Neuronal stem cell (in vitro differentiated cells): ENCODE measurements at regions not wholly inside any gene's neighbourhood (a gene's known extent, or its start where the extent isn't known, plus 50 kb on each side); places are given as distances from the start of the nearest gene placed in this dataset.

Source experiments
- DNase-seq: peaks from one replicate; pipeline ENCODE4 v3.0.0-alpha.2; 2013; ENCODE audit warnings: low spot score
- H2AFZ ChIP-seq: one replicate; pipeline ENCODE4 v1.6.1; 2013; ENCODE audit warnings: mild to moderate bottlenecking, low read length, inconsistent platforms
- H2AK5ac ChIP-seq: 2 replicates; pipeline ENCODE4 v1.6.1; 2013; ENCODE audit warnings: low read depth, mild to moderate bottlenecking, inconsistent platforms, low read length, moderate library complexity, mixed read lengths
- H2BK120ac ChIP-seq: 2 replicates; pipeline ENCODE4 v1.6.1; 2013; ENCODE audit warnings: low read depth, mild to moderate bottlenecking, inconsistent platforms, low read length, moderate library complexity, mixed read lengths
- H2BK12ac ChIP-seq: one replicate; pipeline ENCODE4 v1.6.1; 2013; ENCODE audit warnings: low read length, inconsistent platforms
- H2BK15ac ChIP-seq: 2 replicates; pipeline ENCODE4 v1.6.1; 2013; ENCODE audit warnings: mild to moderate bottlenecking, low read length, inconsistent platforms, mixed read lengths
- H2BK5ac ChIP-seq: one replicate; pipeline ENCODE4 v1.6.1; 2013; ENCODE audit warnings: inconsistent platforms, mild to moderate bottlenecking, low read length, moderate library complexity
- H3K14ac ChIP-seq: one replicate; pipeline ENCODE4 v1.6.1; 2013; ENCODE audit warnings: low read length, inconsistent platforms
- H3K18ac ChIP-seq: 2 replicates; pipeline ENCODE4 v1.6.1; 2013; ENCODE audit warnings: low read length, inconsistent platforms
- H3K23ac ChIP-seq: 2 replicates; pipeline ENCODE4 v1.6.1; 2013; ENCODE audit warnings: low read depth, mild to moderate bottlenecking, mixed read lengths, low read length, inconsistent platforms; ENCODE audit not compliant: poor library complexity
- H3K27ac ChIP-seq: replicated peaks from 3 replicates; pipeline ENCODE4 v1.5.1; 2013; ENCODE audit warnings: low read length, inconsistent platforms
- H3K27me3 ChIP-seq, 3 experiments: 2 replicates each; pipeline ENCODE4 v1.6.1; 2013; ENCODE audit warnings: low read length in 3 of 3, mild to moderate bottlenecking in 2 of 3, inconsistent platforms in 1 of 3, low read depth in 1 of 3, mixed read lengths in 1 of 3, moderate library complexity in 1 of 3; ENCODE audit not compliant: control insufficient read depth in 3 of 3, insufficient read depth in 3 of 3
- H3K36me3 ChIP-seq, 2 donors: replicated peaks in 1 of 2; 2 replicates each; pipeline ENCODE4 v1.6.1; 2013; ENCODE audit warnings: low read length in 2 of 2; ENCODE audit not compliant: control insufficient read depth in 2 of 2, insufficient read depth in 2 of 2
- H3K4ac ChIP-seq: 2 replicates; pipeline ENCODE4 v1.6.1; 2013; ENCODE audit warnings: inconsistent platforms, mild to moderate bottlenecking, low read length, moderate library complexity
- H3K4me1 ChIP-seq, 2 donors: 1 replicate in 1 of 2; 2 replicates in 1 of 2; pipeline ENCODE4 v1.6.1; 2013; ENCODE audit warnings: low read length in 2 of 2, low read depth in 1 of 2; ENCODE audit not compliant: control insufficient read depth in 2 of 2, insufficient read depth in 1 of 2
- H3K4me2 ChIP-seq: one replicate; pipeline ENCODE4 v1.6.1; 2013; ENCODE audit warnings: mild to moderate bottlenecking, low read length, inconsistent platforms; ENCODE audit not compliant: insufficient read depth, poor library complexity, severe bottlenecking
- H3K4me3 ChIP-seq, 2 donors: 2 replicates each; pipeline ENCODE4 v1.5.1; 2013; ENCODE audit warnings: low read length in 2 of 2, mild to moderate bottlenecking in 2 of 2, inconsistent platforms in 1 of 2, moderate library complexity in 1 of 2
- H3K79me1 ChIP-seq: one replicate; pipeline ENCODE4 v1.6.1; 2013; ENCODE audit warnings: low read depth, mild to moderate bottlenecking, inconsistent platforms, low read length, moderate library complexity
- H3K9ac ChIP-seq: one replicate; pipeline ENCODE4 v1.6.1; 2013; ENCODE audit warnings: mild to moderate bottlenecking, low read depth, low read length, inconsistent platforms; ENCODE audit not compliant: poor library complexity
- H3K9me3 ChIP-seq, 2 donors: replicated peaks in 1 of 2; 2 replicates each; pipeline versions ENCODE3 to v1.6.1; 2013; ENCODE audit warnings: low read length in 2 of 2, mild to moderate bottlenecking in 2 of 2, inconsistent platforms in 1 of 2, low read depth in 1 of 2, mixed read lengths in 1 of 2, moderate library complexity in 1 of 2; ENCODE audit not compliant: control insufficient read depth in 2 of 2, insufficient read depth in 1 of 2
- H4K8ac ChIP-seq: one replicate; pipeline ENCODE4 v1.6.1; 2013; ENCODE audit warnings: low read depth, mild to moderate bottlenecking, inconsistent platforms, low read length, moderate library complexity
- H4K91ac ChIP-seq: one replicate; pipeline ENCODE4 v1.6.1; 2013; ENCODE audit warnings: low read length, low read depth, mild to moderate bottlenecking, inconsistent platforms; ENCODE audit not compliant: poor library complexity
- WGBS, 2 donors: extraction: QIAGEN DNeasy Blood & Tissue Kit; methylation state at CpG; one replicate each; pipeline ENCODE4 v1.1.7; 2013; ENCODE audit warnings: missing lambda C conversion rate in 2 of 2, mixed read lengths in 1 of 2; ENCODE audit not compliant: insufficient read length in 2 of 2, insufficient replicate concordance in 1 of 2; ENCODE audit errors: extremely low coverage in 2 of 2; 5-methylcytosine and 5-hydroxymethylcytosine counted together

DNA sequence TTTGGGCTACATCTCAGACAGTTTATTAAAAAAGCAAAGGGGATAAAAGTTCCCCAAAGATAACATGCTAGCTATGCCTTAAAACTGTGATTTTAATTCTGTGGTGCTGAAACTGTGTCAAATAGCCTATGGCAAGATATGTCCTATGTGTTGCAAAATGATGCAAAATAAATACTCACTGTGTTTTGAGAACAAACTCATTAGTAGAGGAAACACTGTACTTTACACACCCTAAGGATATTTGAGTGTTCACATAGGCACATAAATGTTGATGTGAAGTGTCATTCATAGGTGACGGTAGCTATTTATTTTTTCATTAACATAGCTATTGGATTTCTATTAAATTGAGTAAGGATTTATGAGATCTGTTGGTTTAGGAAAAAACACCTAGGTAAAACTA, 351.9 kb downstream of the FAT4 start:
- H3K4me1 ChIP-seq, result peaks cover 0 to 5% of the 10 kb centered on the region in 2 donors
- H3K4me2 ChIP-seq, result no peak overlapping the region
- no peak overlapping the region for H2BK12ac ChIP-seq
- no peak overlapping the region for H4K91ac ChIP-seq
- no peaks in the 10 kb centered on the region for H3K36me3 ChIP-seq
- no peak for DNase-seq
- H2BK120ac ChIP-seq, result no peak overlapping the region
- no peaks in the 10 kb centered on the region for H3K79me1 ChIP-seq
- no peak overlapping the region for H2AK5ac ChIP-seq
- no peak overlapping the region for H3K4ac ChIP-seq
- WGBS, 2 donors, result no CpG with 5 or more reads among the region's 1 CpG
- H3K9me3 ChIP-seq, result peaks cover 1 to 6% of the 10 kb centered on the region in 2 donors
- H4K8ac ChIP-seq, result no peak overlapping the region
- H3K9ac ChIP-seq, result no peak overlapping the region
- H2BK15ac ChIP-seq, result no peak overlapping the region
- no peak overlapping the region for H2AFZ ChIP-seq
- H3K27me3 ChIP-seq, result no peaks in the 10 kb centered on the region
- H2BK5ac ChIP-seq, result no peak overlapping the region
- no peak overlapping the region for H3K23ac ChIP-seq
- H3K4me3 ChIP-seq, result no peak overlapping the region
- H3K18ac ChIP-seq, result no peak overlapping the region
- H3K14ac ChIP-seq, result no peak overlapping the region
- no peak overlapping the region for H3K27ac ChIP-seq

- no peak overlapping the region for H3K4me2 ChIP-seq
- H2BK5ac ChIP-seq, result no peak overlapping the region
- H3K9ac ChIP-seq, result no peak overlapping the region
- no peak overlapping the region for H2AFZ ChIP-seq
- DNase-seq, result no peak
- no peak overlapping the region for H3K4ac ChIP-seq
- no peaks in the 10 kb centered on the region for H3K79me1 ChIP-seq
- no peak overlapping the region for H3K14ac ChIP-seq
- H2BK15ac ChIP-seq, result no peak overlapping the region
- H4K91ac ChIP-seq, result no peak overlapping the region
- H2AK5ac ChIP-seq, result no peak overlapping the region
- no peak overlapping the region for H3K27ac ChIP-seq
- H4K8ac ChIP-seq, result no peak overlapping the region
- H3K18ac ChIP-seq, result no peak overlapping the region
- H3K4me1 ChIP-seq, result no peaks in the 10 kb centered on the region
- no CpG with 5 or more reads among the region's 14 CpGs for WGBS, 2 donors
- H3K27me3 ChIP-seq, result no peaks in the 10 kb centered on the region
- H3K23ac ChIP-seq, result no peak overlapping the region
- H2BK12ac ChIP-seq, result no peak overlapping the region
- no peak overlapping the region for H2BK120ac ChIP-seq
- H3K4me3 ChIP-seq, result no peak overlapping the region
- no peaks in the 10 kb centered on the region for H3K36me3 ChIP-seq
- no peaks in the 10 kb centered on the region for H3K9me3 ChIP-seq
Observed at GRCh38 chr4:125676156-125676555, 361.4 kb downstream of the FAT4 start.

DNA sequence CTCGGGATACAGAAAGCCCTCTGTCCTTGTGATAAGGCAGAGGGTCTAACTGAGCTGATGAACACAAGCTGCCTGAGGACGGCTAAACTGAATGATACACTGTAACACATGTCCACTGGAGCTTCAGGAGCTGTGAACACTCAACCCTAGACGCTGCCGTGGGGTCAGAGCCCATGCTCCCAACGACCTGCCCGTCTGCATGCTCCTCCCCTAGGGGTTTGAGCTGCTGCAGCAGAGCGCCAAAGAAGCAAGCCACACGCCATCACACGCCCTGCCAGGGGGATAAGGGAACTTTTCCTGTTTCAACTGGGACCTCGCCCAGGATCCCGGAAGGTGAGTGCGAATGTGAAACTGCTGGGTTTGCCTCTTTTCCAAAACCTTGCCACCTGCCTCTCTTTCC, 361.8 kb downstream of the FAT4 start:
- Histone ChIP-seq H2BK120ac (no peak overlapping the region), H3K14ac (no peak overlapping the region), H2AK5ac (no peak overlapping the region), H2BK5ac (no peak overlapping the region), H3K27me3 (no peaks in the 10 kb centered on the region), H3K18ac (peak overlapping the region; percentile 4), H4K8ac (no peak overlapping the region), H3K9ac (no peak overlapping the region), H2AFZ (no peak overlapping the region), H3K4me1 (no peaks in the 10 kb centered on the region), H3K79me1 (no peaks in the 10 kb centered on the region), H4K91ac (no peak overlapping the region), H3K4me3 (no peak overlapping the region), H3K9me3 (no peaks in the 10 kb centered on the region), H3K4me2 (no peak overlapping the region), H2BK12ac (no peak overlapping the region), H3K36me3 (no peaks in the 10 kb centered on the region), H2BK15ac (no peak overlapping the region), H3K4ac (no peak overlapping the region), H3K23ac (no peak overlapping the region), H3K27ac (no peak overlapping the region)
- WGBS, 2 donors, result no CpG with 5 or more reads among the region's 12 CpGs
- no peak for DNase-seq

DNA sequence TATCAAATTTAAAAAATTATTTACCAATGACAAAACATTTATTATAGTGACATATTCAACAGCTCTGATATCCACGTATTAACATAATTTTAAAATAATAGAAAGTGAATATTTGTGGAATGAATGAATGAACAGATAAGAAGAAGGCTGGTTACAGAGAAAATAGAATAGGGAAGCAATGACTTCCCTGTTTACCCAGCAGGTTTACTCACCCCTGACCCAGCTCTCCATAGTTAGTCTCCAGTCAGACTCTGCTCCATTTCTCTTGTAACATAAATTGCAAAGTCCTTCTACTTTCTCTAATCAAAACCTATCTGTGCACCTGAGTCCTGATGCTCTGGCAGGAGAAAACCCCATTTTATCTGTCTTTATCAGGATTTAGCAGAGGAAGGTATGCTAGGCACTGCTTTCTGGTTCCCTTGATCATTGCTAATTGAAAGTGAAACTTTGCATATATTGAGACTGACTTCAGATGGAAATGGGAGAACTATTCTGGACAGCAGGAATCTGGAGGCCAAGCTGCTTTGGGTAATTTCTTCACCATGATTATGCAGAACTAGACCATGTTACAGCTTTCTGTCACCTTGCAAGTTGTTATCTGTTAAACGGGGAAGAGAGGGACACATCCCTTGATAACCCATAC, 363.0 kb downstream of the FAT4 start:
- H3K18ac ChIP-seq, result no peak overlapping the region
- no peak overlapping the region for H2AK5ac ChIP-seq
- H2AFZ ChIP-seq, result peak overlapping the region; percentile 38
- H4K8ac ChIP-seq, result no peak overlapping the region
- no peak overlapping the region for H3K4me2 ChIP-seq
- H3K27me3 ChIP-seq, result no peaks in the 10 kb centered on the region
- H3K4me1 ChIP-seq, result no peaks in the 10 kb centered on the region
- DNase-seq, result no peak
- H4K91ac ChIP-seq, result no peak overlapping the region
- no peaks in the 10 kb centered on the region for H3K79me1 ChIP-seq
- H3K4me3 ChIP-seq, result no peak overlapping the region
- H2BK5ac ChIP-seq, result no peak overlapping the region
- no peaks in the 10 kb centered on the region for H3K36me3 ChIP-seq
- no peaks in the 10 kb centered on the region for H3K9me3 ChIP-seq
- no peak overlapping the region for H3K27ac ChIP-seq
- H3K9ac ChIP-seq, result no peak overlapping the region
- no peak overlapping the region for H2BK12ac ChIP-seq
- no peak overlapping the region for H3K23ac ChIP-seq
- no peak overlapping the region for H3K14ac ChIP-seq
- H3K4ac ChIP-seq, result no peak overlapping the region
- no peak overlapping the region for H2BK120ac ChIP-seq
- no CpG with 5 or more reads among the region's 2 CpGs for WGBS, 2 donors
- no peak overlapping the region for H2BK15ac ChIP-seq
